ENCODE measurements at regions not wholly inside any gene's neighbourhood (a gene's known extent, or its start where the extent isn't known, plus 50 kb on each side); places are given as distances from the start of the nearest gene placed in this dataset.

DNA sequence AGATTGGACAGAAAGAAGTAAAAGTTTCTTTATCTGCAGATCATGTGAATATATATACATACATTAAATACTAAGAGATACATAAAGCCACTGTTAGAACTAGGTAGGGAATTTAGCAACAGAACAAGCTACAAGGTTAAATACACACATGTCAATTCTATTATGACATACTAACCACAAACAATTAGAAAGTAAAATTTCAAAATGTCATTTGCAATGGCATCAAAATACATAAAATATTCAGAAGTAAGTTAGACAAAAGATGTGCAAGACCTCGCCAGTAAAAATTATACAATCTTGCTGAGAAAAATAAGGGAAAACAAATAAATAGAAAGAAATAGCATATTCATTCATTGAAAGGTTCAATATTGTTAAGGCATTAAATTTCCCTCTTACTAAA lies 200.0 kb upstream of the HES1 start:
- Histone ChIP-seq H2AFZ (ENCODE audit: low read length) (no peak overlapping the region), H3K14ac (ENCODE audit: insufficient read length) (no peak overlapping the region), H3K18ac (ENCODE audit: extremely low read depth, low read length) (no peak overlapping the region), H4K20me1 (replicated peaks in 1 of 2; ENCODE audit: control insufficient read depth in 1 of 2, insufficient read depth in 2 of 2, low read length in 2 of 2) (no peaks in the 10 kb centered on the region), H3K4me1 (replicated peaks in 1 of 4; ENCODE audit: control insufficient read depth in 3 of 4, insufficient read depth in 4 of 4, low read length in 3 of 4) (peaks cover 0 to 8% (median 4%) of the 10 kb centered on the region in 4 experiments; a peak in 4 of 7 replicates), H3K23me2 (ENCODE audit: low read depth, low read length) (no peaks in the 10 kb centered on the region), H4K5ac (ENCODE audit: insufficient read length, low read depth, low read length) (no peak overlapping the region), H3K4me2 (ENCODE audit: insufficient read depth in 1 of 2, low read depth in 2 of 2, low read length in 2 of 2) (no peak overlapping the region), H3K27ac (ENCODE audit: low read depth, low read length) (no peak overlapping the region), H2BK20ac (ENCODE audit: low read length) (no peak overlapping the region), H2BK12ac (ENCODE audit: low read depth, low read length) (no peak overlapping the region), H4K8ac (ENCODE audit: extremely low read depth, insufficient read depth, low read length) (no peak overlapping the region), H3K79me1 (ENCODE audit: low read depth, low read length) (no peaks in the 10 kb centered on the region), H2AK5ac (ENCODE audit: low read depth, low read length) (no peak overlapping the region), H3K27me3 (replicated peaks in 1 of 4; ENCODE audit: control insufficient read depth in 3 of 4, extremely low read depth in 1 of 4, insufficient read depth in 3 of 4, low read length in 3 of 4) (no peaks in the 10 kb centered on the region), H3K9ac (replicated peaks in 1 of 4; ENCODE audit: extremely low read depth in 1 of 4, low read depth in 3 of 4, low read length in 3 of 4) (no peak overlapping the region), H3K36me3 (ENCODE audit: control insufficient read depth in 2 of 4, insufficient read depth in 4 of 4, low read length in 3 of 4) (no peaks in the 10 kb centered on the region), H3K4me3 (ENCODE audit: extremely low read depth in 1 of 4, insufficient read depth in 2 of 4, low read depth in 3 of 4, low read length in 4 of 4) (no peak overlapping the region), H3K4ac (replicated peaks; ENCODE audit: insufficient read length, low read depth, low read length) (no peak overlapping the region), H3K56ac (replicated peaks; ENCODE audit: insufficient read length, low read depth, low read length) (no peak overlapping the region), H4K91ac (replicated peaks; ENCODE audit: insufficient read length, low read length) (no peak overlapping the region), H2BK15ac (ENCODE audit: low read length) (no peak overlapping the region), H3K9me3 (ENCODE audit: insufficient read depth in 2 of 2, low read depth in 1 of 2, low read length in 1 of 2) (0 out of 4 replicates have a peak, but pooled peaks cover 0 to 4% of the 10 kb centered on the region in 2 experiments), H3K79me2 (ENCODE audit: control insufficient read depth in 1 of 2, insufficient read depth in 2 of 2, low read length in 2 of 2) (no peaks in the 10 kb centered on the region), H2BK5ac (ENCODE audit: low read depth, low read length) (no peak overlapping the region), H2BK120ac (replicated peaks; ENCODE audit: low read depth, low read length) (no peak overlapping the region), H3K23ac (ENCODE audit: insufficient read length) (no peak overlapping the region)
- FAIRE-seq (no peak), DNase-seq (ENCODE audit: low read depth in 1 of 2, low spot score in 2 of 2) (no peak)
- TF ChIP-seq JUN (IDR thresholded peaks at IDR 0.05; ENCODE audit: low read depth, low read length) (no peak), NRF1 (IDR thresholded peaks at IDR 0.05; ENCODE audit: low read depth, low read length) (no peak), SP4 (IDR thresholded peaks at IDR 0.05; ENCODE audit: low read length) (no peak), TAF1 (IDR thresholded peaks at IDR 0.05; ENCODE audit: low read depth, low read length) (no peak)
- WGBS, 2 experiments (ENCODE audit: extremely low coverage in 1 of 2, insufficient coverage in 1 of 2, insufficient read length in 1 of 2, insufficient replicate concordance in 2 of 2, low coverage in 1 of 2, low lambda C conversion rate in 2 of 2, missing lambda C conversion rate in 1 of 2), result 89% methylated on average over 1 of the region's 1 CpG; no CpG with 5 or more reads in 1 of the 2 experiments
- POLR2A ChIA-PET (ENCODE audit: partially characterized antibody), result no interaction called here
- CTCF ChIA-PET (ENCODE audit: partially characterized antibody), result no interaction called here

All from H1 (cell line).